ENCODE measurements at regions not wholly inside any gene's neighbourhood (a gene's known extent, or its start where the extent isn't known, plus 50 kb on each side); places are given as distances from the start of the nearest gene placed in this dataset.
"Not testable (repeated sequence)": the region's sequence is repeated elsewhere in the genome, so short reads cannot be mapped to it uniquely, and the experiment has no call there.

- TF ChIP-seq CTCF (IDR thresholded peaks at IDR 0.05) (no peak), ZFX (IDR thresholded peaks at IDR 0.05; ENCODE audit: borderline replicate concordance) (no peak)
- H3K27ac ChIP-seq = no peak overlapping the region
Observed at GRCh38 chr1:69103213-69103612, 464.5 kb upstream of the LRRC7 start.

GRCh38 chr1:69103705-69104385 is 463.9 kb upstream of the LRRC7 start:
- no peak for TF ChIP-seq ZFX (IDR thresholded peaks at IDR 0.05; ENCODE audit: borderline replicate concordance)
- TF ChIP-seq CTCF (IDR thresholded peaks at IDR 0.05) = no peak
- no peak overlapping the region for H3K27ac ChIP-seq

- H3K27ac ChIP-seq = no peak overlapping the region
- TF ChIP-seq CTCF (IDR thresholded peaks at IDR 0.05) = no peak
- no peak for TF ChIP-seq ZFX (IDR thresholded peaks at IDR 0.05; ENCODE audit: borderline replicate concordance)
Observed at GRCh38 chr1:69104894-69105293, 462.8 kb upstream of the LRRC7 start.

GRCh38 chr1:69109277-69109676 is 458.4 kb upstream of the LRRC7 start:
- no peak for TF ChIP-seq ZFX (IDR thresholded peaks at IDR 0.05; ENCODE audit: borderline replicate concordance)
- no peak for TF ChIP-seq CTCF (IDR thresholded peaks at IDR 0.05)

GRCh38 chr1:69110851-69111250 is 456.9 kb upstream of the LRRC7 start:
- H3K27ac ChIP-seq = no peak overlapping the region
- TF ChIP-seq ZFX (IDR thresholded peaks at IDR 0.05; ENCODE audit: borderline replicate concordance) (no peak), CTCF (IDR thresholded peaks at IDR 0.05) (no peak)

More at GRCh38 chr1:69109277-69109676, 458.4 kb upstream of the LRRC7 start:
- H3K27ac ChIP-seq = no peak overlapping the region

- H3K27ac ChIP-seq = not testable (repeated sequence)
Observed at GRCh38 chr1:69120126-69120741, 447.5 kb upstream of the LRRC7 start.

- H3K27ac ChIP-seq = no peak overlapping the region
- TF ChIP-seq CTCF (IDR thresholded peaks at IDR 0.05) = no peak
Observed at GRCh38 chr1:69120817-69121216, 446.9 kb upstream of the LRRC7 start.

Data from 22Rv1 (cell line).